ENCODE measurements at regions not wholly inside any gene's neighbourhood (a gene's known extent, or its start where the extent isn't known, plus 50 kb on each side); places are given as distances from the start of the nearest gene placed in this dataset.
"Not testable (repeated sequence)": the region's sequence is repeated elsewhere in the genome, so short reads cannot be mapped to it uniquely, and the experiment has no call there.

- not testable (repeated sequence) for DNase-seq (ENCODE audit: low spot score); ATAC-seq (ENCODE audit: low FRiP score)
These were observed 61.3 kb downstream of the SYF2 start for GRCh38 chr1:25171013-25171412.

DNA sequence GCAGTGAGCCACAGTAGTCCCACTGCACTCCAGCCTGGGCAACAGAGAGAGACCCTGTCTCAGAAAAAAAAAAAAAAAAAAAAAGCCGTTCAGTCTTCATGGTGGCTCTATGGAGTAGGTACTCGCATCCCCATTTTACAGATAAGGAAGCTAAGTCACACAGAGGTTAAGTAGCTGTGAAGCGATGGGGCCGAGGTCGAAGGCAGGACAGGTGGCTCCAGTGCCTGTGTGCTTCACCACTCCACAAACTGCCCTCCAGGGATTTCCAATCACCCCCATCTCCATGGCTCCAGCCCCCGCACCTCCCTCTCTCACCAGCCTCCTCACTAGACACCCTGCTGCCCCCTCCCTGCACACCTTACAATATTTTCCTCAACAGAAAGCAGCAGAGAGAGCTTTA, 61.9 kb downstream of the SYF2 start:
- no peak for TF ChIP-seq CTCF (IDR thresholded peaks at IDR 0.05)
- DNase-seq (ENCODE audit: low spot score), result no peak
- no peak for ATAC-seq (ENCODE audit: low FRiP score)

DNA sequence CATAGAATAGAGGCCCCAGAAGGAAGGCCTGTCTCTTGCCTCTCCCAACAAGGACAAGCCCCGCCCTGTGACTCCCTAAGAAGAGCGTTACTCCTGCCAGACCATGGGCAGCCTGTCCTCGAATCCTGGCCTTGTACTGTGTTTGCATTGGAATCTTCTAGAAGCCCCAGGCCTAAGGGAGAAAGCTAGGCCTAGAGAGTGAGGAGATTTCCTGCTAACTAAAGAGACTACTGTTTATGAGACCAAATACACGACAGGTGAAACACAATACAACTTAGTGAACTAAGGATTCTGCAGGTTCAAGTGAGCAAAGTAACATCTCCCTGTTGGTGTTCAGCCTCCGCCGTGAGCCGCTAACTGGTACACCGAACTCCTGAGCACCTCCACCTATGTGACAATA, 62.7 kb downstream of the SYF2 start:
- no peak for TF ChIP-seq CTCF (IDR thresholded peaks at IDR 0.05)
- ATAC-seq (ENCODE audit: low FRiP score), result no peak
- no peak for DNase-seq (ENCODE audit: low spot score)

- DNase-seq (ENCODE audit: low spot score), result no peak
- no peak for TF ChIP-seq CTCF (IDR thresholded peaks at IDR 0.05)
- ATAC-seq (ENCODE audit: low FRiP score), result no peak
These were observed 63.1 kb downstream of the SYF2 start for GRCh38 chr1:25169168-25169567.

- no peak for TF ChIP-seq CTCF (IDR thresholded peaks at IDR 0.05)
- ATAC-seq (ENCODE audit: low FRiP score) (no peak), DNase-seq (ENCODE audit: low spot score) (no peak)
These were observed 63.9 kb downstream of the SYF2 start for GRCh38 chr1:25168193-25169071.

DNA sequence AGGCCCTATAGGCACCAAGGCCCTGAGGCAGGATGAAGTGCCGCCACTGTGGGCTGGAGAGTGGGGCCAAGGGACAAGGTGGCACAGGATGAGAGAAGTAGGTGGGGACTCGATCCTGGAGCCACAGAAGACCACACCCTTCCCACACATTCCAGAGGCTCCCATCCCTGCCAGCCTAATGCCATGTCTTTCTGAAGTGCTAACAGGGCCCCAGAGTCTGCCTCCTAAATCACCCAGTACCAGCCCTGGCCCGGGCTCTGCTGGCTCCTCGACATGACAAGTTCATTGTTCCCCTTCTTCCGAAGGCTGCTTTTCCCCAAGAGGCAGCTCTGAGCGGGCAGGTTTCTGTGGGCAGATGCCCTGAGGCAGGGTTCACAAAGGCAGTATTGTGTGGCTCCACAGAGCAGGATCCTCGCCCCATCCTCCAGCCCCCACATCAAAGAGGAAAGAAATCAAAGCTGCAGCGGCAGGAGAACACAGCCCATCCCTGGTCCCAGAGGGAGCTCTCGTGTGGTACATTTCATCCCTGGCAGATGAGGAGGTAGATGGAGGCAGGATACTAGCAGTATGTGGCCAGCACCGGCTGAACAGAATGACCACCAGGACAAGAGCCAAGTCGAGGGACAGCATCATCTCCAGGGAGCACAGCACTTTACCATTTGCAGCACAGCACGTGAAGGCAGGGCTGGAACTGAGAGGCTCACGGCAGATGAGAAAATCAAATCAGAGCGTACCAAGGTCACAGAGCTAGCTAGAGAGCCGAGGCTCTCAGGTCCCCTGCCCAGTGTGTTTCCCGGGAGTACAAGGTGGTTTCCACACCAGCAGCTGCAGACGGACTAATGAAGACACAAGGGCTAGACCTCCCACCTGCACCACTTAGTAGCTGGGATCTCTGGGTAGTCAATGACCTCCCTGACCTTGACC, 64.8 kb downstream of the SYF2 start:
- no peak for DNase-seq (ENCODE audit: low spot score)
- no peak for ATAC-seq (ENCODE audit: low FRiP score)
- no peak for TF ChIP-seq CTCF (IDR thresholded peaks at IDR 0.05)

DNA sequence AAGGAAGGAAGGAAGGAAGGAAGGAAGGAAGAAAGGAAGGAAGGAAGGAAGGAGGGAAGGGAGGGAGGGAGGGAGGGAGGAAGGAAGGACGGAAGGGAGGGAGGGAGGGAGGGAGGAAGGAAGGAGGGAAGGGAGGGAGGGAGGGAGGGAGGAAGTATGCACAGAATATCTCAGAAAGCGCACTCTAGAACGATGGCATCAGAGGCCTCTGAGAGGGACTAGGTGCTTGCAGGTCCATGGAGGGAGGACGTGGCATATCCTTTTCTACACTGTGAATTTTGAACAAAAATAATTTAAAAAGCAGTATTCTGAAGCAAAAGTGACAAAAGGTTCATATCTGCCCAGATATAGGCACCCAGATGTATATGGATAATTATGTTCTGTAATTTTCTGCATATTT, 65.5 kb downstream of the SYF2 start:
- TF ChIP-seq CTCF (IDR thresholded peaks at IDR 0.05), result no peak
- DNase-seq (ENCODE audit: low spot score), result no peak
- ATAC-seq (ENCODE audit: low FRiP score), result no peak

Data from omental fat pad (tissue), 3 donors.